ENCODE measurements at regions not wholly inside any gene's neighbourhood (a gene's known extent, or its start where the extent isn't known, plus 50 kb on each side); places are given as distances from the start of the nearest gene placed in this dataset.

- no peak for DNase-seq
These were observed 271.1 kb upstream of the KLF4 start for GRCh38 chr9:107760469-107761242.

DNA sequence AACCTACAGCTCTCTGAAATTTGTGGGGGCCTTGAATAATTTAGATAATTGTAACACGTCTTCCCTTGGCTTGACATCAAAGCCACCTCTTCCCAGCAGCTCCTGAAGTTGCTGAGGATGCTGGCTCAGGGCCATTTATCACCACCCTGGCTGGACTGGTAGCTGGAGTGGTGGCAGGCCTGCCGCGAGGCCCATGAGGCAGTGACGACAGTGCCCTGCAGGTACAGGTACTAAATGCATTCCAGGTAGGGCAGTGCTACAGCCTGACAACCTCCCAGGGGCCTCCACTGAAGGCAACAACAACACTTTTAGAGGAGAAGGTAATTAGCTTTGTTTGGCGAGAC is 270.2 kb upstream of the KLF4 start:
- DNase-seq, result no peak

DNA sequence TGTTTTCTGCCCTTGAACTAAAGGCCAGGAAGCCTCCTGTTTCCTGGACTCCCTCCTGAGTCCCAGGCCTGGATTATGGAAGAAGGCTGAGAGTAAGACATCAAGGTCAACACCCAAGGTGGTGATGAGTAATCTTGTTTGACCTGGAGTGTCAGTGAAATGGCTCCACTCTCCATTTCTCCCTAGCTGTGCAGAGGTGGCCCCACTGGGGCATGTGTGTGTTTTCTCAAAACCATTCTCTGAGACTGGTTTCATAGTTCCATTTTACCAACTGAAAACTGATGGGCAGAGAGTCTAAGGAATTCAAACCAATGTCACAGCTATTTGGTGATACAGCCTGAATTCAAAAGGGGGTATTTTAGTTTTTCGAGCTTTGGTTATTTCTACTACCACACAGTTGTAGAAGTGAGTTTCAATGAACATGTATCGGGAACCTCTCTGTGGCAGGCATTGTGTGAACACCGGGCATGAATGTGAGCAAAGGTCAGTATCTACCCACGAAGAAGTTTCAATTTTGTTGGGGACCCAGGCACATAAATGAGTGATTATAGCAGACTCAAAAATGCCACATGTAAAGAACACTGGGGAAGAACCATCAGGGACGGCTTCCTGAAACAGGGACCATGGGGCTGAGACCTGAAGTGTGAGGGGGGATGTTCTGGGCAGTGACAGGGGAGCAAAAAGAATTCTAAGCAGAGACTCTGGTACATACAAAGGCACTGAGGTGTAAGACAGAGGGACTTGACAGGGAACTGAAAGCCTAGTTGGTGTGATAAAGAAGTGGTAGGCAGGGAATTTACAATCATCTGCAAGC is 269.6 kb upstream of the KLF4 start:
- DNase-seq, result no peak

DNA sequence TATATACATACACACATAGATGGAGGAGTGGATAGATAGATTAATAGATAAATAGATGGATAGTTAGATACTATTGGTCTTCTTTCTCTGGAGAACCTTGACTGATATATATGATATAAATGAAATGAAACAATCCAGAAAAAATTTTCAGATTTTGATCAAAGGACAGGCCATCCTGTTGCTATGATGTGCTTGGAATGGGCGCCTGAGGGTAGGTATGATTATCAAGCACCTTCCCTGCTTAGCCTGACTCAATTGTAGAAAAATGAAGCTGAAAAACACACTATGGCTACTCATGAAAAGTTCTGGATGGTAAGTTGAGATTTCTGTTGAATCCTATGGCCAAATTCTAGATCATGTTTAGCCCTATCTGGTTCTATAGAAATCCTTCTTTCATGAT is 266.5 kb upstream of the KLF4 start:
- no peak for DNase-seq

DNA sequence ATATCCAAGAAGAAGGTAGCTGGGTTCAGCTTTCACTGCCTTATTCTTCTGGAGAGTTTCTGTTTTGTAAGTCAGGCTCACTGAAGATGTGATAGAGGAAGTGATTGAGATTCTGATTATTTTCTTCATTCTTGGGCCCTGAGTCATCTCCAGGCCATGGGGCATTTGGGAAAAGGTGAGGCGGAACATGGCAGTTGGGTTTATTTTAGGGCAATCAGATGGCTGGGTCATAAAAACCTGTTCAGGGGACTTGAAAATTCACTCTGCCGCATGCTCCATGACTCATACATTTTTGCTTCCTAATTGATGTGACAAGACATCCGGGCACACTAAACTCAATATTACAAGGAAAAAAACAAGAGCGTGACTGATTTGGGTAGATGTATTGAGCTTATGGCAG is 265.7 kb upstream of the KLF4 start:
- no peak for DNase-seq

- DNase-seq, result no peak
These were observed 262.1 kb upstream of the KLF4 start for GRCh38 chr9:107751567-107752210.

DNA sequence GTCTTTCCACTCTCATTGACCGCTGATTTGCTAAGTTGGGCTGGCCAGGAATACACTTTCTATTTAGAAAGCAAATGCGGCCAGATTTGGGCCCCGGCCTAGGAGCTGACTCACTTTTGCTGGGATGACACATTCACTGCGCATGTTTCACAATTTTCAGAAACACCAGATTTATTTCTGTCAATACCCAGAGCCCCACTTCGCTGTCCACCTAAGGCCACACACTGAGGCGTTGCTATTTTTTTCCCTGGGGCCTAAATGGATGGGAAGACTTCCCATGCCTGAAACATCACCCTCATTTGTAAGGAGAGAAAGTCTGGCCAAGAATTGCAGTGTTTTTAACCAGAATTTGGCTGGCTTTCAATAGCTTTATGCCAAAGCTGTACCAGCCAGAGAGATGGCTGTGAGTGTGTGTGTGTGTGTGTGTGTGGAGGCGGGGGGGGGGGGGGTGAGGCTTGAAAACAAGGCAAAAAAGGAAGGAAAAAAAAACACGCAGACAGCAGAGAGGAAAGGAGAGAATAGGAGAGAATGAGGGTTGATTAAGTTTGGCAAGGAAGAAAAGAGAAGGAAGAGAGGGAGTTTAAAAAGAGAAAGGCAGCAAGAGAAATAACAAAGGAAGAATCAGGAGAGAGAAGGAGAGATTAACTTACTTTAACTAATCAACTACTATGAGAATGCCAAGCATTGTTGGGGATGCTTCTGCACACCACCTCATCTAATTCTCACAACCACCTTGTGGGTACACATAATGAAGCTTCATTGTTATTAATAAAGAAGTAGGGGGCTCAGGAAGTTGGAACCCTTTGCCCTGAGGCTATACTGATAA is 261.4 kb upstream of the KLF4 start:
- DNase-seq, result no peak

GRCh38 chr9:107749787-107750444 is 260.3 kb upstream of the KLF4 start:
- peak; percentile 97 for DNase-seq

DNA sequence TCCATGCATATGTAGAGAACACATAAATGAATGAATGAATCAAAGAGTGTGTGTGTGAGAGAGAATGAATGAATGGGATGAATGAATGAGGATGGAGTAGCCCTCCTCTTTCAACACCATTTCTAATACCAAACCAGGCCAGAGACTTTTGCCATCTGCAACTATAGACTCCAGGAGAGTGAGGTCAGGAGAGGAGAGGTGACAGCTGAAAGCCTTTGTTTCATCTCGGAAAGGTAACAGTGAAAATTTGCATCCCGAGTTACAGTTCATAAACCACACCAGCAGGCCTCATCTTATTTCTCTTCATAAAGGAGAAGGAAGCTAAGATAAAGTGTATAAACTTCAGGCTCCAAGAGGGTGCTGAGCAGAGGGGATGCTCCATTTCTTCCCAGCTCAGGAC is 255.3 kb upstream of the KLF4 start:
- no peak for DNase-seq

GRCh38 chr9:107742531-107743309 is 253.2 kb upstream of the KLF4 start:
- no peak for DNase-seq

DNA sequence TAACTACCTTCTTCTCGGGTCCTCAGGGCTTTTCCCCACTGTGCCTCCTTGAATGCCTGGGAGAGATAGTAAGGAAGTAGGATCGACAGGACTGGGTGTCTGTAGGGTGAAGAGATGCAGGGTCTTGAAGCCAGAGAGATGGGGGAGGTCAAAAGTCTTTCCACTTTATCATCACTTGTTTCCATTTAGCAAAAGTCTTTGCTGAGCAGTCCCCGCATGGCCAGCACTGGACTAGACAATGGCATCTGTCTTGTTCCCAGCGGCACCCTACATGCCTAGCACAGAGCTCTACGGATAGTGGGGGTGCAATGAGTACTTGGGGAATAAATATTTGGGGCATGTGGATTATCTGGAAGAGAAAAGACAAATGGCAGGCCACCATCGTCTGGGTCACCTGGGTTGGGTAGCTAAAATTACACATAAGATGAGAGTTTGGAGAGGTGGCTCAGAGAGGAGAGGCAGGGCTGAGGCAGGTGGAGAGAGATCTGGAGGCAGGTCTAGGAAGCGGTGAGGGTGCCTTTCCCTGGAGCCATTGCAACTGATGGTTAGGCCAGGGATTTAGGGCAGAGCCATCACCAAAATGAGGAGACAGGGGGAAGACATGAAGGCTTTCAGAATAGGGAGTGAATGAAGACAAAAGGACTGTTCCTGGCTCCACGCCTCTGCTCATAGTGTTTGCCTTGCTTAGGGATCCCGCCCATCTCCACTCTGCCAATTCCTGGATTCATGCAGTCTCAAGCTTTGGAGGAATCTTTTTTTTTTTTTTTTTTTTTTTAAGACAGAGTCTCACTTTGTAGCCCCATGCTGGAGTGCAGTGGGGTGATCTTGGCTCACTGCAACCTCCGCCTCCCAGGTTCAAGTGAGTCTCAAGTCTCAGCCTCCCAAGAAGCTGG is 250.8 kb upstream of the KLF4 start:
- DNase-seq, result no peak

GRCh38 chr9:107739601-107740082 is 250.1 kb upstream of the KLF4 start:
- no peak for DNase-seq

GRCh38 chr9:107738789-107739188 is 249.2 kb upstream of the KLF4 start:
- no peak for DNase-seq

DNA sequence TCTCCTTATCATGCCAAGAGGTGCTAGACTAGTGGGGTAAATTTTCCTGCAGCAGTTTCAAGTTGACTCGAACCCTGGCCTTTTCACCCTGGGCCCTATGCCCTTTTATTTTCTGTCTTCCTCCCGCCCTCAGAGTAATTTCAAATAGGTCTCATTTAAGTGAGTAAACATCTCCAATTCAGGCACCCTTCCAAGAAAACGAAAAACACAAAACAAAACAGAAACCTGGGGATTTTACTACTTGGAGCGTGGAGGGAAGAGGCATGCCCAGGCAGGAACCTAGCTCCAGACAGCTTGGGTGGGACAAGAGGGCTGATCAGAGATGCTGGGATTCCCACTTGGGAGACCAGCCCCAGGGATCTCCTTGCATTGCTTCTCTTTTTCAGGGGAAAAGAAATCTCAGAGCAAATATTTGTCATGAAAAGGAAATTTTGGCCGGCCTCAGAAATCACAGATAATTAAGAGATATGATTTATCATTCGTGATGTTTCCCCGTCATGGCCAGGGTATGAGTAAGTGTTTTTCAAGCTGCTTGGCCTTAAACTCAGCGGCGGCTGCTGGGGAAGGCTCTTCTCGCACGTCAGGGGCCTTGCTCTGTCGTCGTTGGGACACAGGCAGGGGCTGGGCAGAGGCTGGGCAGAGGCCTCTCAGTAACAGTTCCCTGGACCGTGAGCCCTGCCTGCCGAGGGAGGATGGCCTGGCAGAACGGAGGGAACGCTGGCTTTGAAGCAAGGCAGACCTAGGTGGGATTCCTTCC is 248.6 kb upstream of the KLF4 start:
- peak; percentile 4 for DNase-seq

DNA sequence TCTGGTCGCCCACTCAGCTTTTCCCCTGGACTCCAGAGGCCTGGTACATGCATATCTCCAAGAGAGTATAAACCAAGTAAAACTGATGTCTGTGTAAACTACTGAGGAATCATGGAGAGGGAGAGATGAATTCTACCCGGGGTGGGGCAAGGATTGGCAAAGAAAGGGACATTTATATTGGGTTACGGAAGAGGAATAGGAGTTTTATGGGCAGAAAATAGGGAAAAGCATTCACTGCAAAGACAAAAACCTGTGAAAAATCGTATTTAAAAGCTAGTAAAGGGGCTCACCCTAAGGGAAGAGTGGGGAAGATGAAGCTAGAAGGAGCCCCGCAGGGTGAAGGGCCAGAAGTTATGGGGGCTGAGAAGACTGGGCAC is 248.0 kb upstream of the KLF4 start:
- DNase-seq, result no peak

- no peak for DNase-seq
These were observed 246.3 kb upstream of the KLF4 start for GRCh38 chr9:107735821-107736220.

- DNase-seq, result no peak
These were observed 244.9 kb upstream of the KLF4 start for GRCh38 chr9:107734256-107735013.

DNA sequence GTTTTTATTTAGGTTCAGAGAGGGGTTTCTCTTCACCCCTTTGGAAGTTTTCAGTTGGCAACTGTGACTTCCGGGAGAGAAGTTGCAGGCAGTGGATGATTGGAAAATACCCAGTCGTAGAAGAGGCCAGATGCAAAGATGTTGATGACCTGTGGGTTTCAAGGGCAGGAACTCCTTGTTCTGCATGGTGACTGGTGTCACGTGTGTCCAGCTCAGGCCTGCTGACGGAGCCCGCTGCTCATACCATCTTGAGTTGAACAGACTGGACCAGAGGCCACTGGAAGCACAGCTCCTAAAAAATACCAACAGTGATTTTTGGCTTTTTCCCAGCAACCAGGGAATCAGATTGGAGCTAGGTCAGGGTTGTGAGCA is 243.9 kb upstream of the KLF4 start:
- no peak for DNase-seq

Measured in NCI-H748 treated with DMSO at 0.1 percent for 48 hours (cell line).